HK-2 (cell line): ENCODE measurements at regions not wholly inside any gene's neighbourhood (a gene's known extent, or its start where the extent isn't known, plus 50 kb on each side); places are given as distances from the start of the nearest gene placed in this dataset.

Experiments
- DNase-seq: peaks from one replicate; pipeline ENCODE4 v3.0.0-alpha.2; 2018; ENCODE audit not compliant: unreplicated experiment

- DNase-seq: no peak
These were observed 296.4 kb upstream of the RND3 start for GRCh38 chr2:150783896-150784295.

- no peak for DNase-seq
These were observed 295.5 kb upstream of the RND3 start for GRCh38 chr2:150783015-150783414.

- no peak for DNase-seq
These were observed 295.1 kb upstream of the RND3 start for GRCh38 chr2:150782613-150783012.

GRCh38 chr2:150781142-150781541, 293.7 kb upstream of the RND3 start:
- no peak for DNase-seq

GRCh38 chr2:150778828-150779227, 291.4 kb upstream of the RND3 start:
- no peak for DNase-seq

- DNase-seq: no peak
These were observed 282.0 kb upstream of the RND3 start for GRCh38 chr2:150769421-150769820.

GRCh38 chr2:150767991-150768746, 280.7 kb upstream of the RND3 start:
- no peak for DNase-seq

GRCh38 chr2:150762571-150762970, 275.1 kb upstream of the RND3 start:
- no peak for DNase-seq

- no peak for DNase-seq
These were observed 272.1 kb upstream of the RND3 start for GRCh38 chr2:150759531-150759930.

GRCh38 chr2:150759106-150759505, 271.6 kb upstream of the RND3 start:
- no peak for DNase-seq

- DNase-seq: no peak
These were observed 264.8 kb upstream of the RND3 start for GRCh38 chr2:150752229-150752628.

- no peak for DNase-seq
These were observed 263.3 kb upstream of the RND3 start for GRCh38 chr2:150750720-150751119.

- no peak for DNase-seq
These were observed 254.6 kb upstream of the RND3 start for GRCh38 chr2:150742094-150742493.

GRCh38 chr2:150735894-150736498, 248.5 kb upstream of the RND3 start:
- no peak for DNase-seq

- no peak for DNase-seq
These were observed 245.7 kb upstream of the RND3 start for GRCh38 chr2:150733051-150733618.

GRCh38 chr2:150732491-150732890, 245.0 kb upstream of the RND3 start:
- DNase-seq: no peak

- peak; percentile 17 for DNase-seq
These were observed 244.6 kb upstream of the RND3 start for GRCh38 chr2:150732064-150732463.

- no peak for DNase-seq
These were observed 242.1 kb upstream of the RND3 start for GRCh38 chr2:150729495-150729955.

- DNase-seq: no peak
These were observed 230.8 kb upstream of the RND3 start for GRCh38 chr2:150718280-150718679.

GRCh38 chr2:150716186-150716585, 228.7 kb upstream of the RND3 start:
- DNase-seq: no peak

GRCh38 chr2:150715501-150715900, 228.0 kb upstream of the RND3 start:
- no peak for DNase-seq

- DNase-seq: no peak
These were observed 223.4 kb upstream of the RND3 start for GRCh38 chr2:150710916-150711315.

- no peak for DNase-seq
These were observed 222.6 kb upstream of the RND3 start for GRCh38 chr2:150710041-150710440.
